Transverse colon (tissue), 4 donors: ENCODE measurements at regions not wholly inside any gene's neighbourhood (a gene's known extent, or its start where the extent isn't known, plus 50 kb on each side); places are given as distances from the start of the nearest gene placed in this dataset.

Experiments
- DNase-seq: peaks from one replicate; pipeline ENCODE4 v3.0.0-alpha.2; 2019
- H3K27ac ChIP-seq, 4 donors: fragments of 200-600 bp; sonication (generic); 2 replicates each; pipeline ENCODE4 v1.5.1; 2016 to 2018; ENCODE audit warnings: inconsistent platforms in 4 of 4
- H3K27me3 ChIP-seq: fragments of 200-600 bp; sonication (generic); 2 replicates; pipeline ENCODE4 v1.5.1; 2017; ENCODE audit warnings: inconsistent platforms
- H3K36me3 ChIP-seq, 4 donors: fragments of 200-600 bp; sonication (generic); 2 replicates each; pipeline ENCODE4 v1.5.1; 2017 to 2019; ENCODE audit warnings: inconsistent platforms in 4 of 4
- H3K4me1 ChIP-seq, 4 donors: fragments of 200-600 bp; sonication (generic); 2 replicates each; pipeline ENCODE4 v1.5.1; 2017 to 2020; ENCODE audit warnings: inconsistent platforms in 4 of 4
- H3K4me3 ChIP-seq, 4 donors: fragments of 200-600 bp; sonication (generic); 1 replicate in 1 of 4; 2 replicates in 3 of 4; pipeline versions ENCODE4 v1.5.1 to v1.6.1; 2017 to 2019; ENCODE audit warnings: inconsistent platforms in 4 of 4
- H3K9me3 ChIP-seq, 2 donors: fragments of 200-600 bp; sonication (generic); 2 replicates each; pipeline ENCODE4 v1.5.1; 2017 to 2019; ENCODE audit warnings: inconsistent platforms in 2 of 2
- EP300 ChIP-seq: sonication (generic); formaldehyde crosslinking; IDR thresholded peaks from one replicate; pipeline ENCODE4 v1.6.1; 2017; ENCODE audit warnings: antibody characterized with exemption, low read depth
- POLR2A ChIP-seq: fragments of 450-650 bp; IDR thresholded peaks from one replicate; pipeline ENCODE4 v1.6.1; 2016; ENCODE audit warnings: antibody characterized with exemption, mild to moderate bottlenecking, moderate library complexity
- POLR2AphosphoS5 ChIP-seq, 3 donors: sonication (generic); formaldehyde crosslinking; IDR thresholded peaks; one replicate each; pipeline ENCODE4 v1.6.1; 2016; ENCODE audit warnings: antibody characterized with exemption in 3 of 3
- WGBS, 2 donors: methylation state at CpG; one replicate each; pipeline ENCODE4 v1.1.5; 2018; ENCODE audit warnings: low coverage in 1 of 2; 5-methylcytosine and 5-hydroxymethylcytosine counted together
- in situ Hi-C, 4 donors: fragments of 200-750 bp; cut with MboI; loops; one replicate each; pipeline versions ENCODE4 v1.15.0 to v1.15.1; 2017; ENCODE audit warnings: low sequenced_read_pairs in 3 of 4, low pct_ligation_motif_present in 1 of 4, low pct_unique_long_range_greater_than_20kb in 1 of 4
- intact Hi-C: fragments of 100-400 bp; cut with DNase I; formaldehyde crosslinking; loops from one replicate; pipeline ENCODE4 v1.15.1; 2023; ENCODE audit warnings: low total_unique reads
- TF ChIP-seq, protein P1 (sequence below), 5 experiments: fragments of 200-600 bp in 3 of 5; fragments of 450-650 bp in 2 of 5; sonication (generic) in 3 of 5; IDR thresholded peaks; 1 replicate in 2 of 5; 2 replicates in 3 of 5; pipeline ENCODE4 v1.5.1; 2016 to 2017; ENCODE audit warnings: antibody characterized with exemption in 5 of 5, inconsistent platforms in 3 of 5, mild to moderate bottlenecking in 2 of 5, moderate library complexity in 1 of 5

- H3K9me3 ChIP-seq = peaks cover 0 to 6% of the 10 kb centered on the region in 2 donors
- in situ Hi-C loops = loop anchor here in 3 of 4 donors (25.0 kb wide), 1 partner anchor 428 kb away; no protein-coding TSS in a partner anchor
These were observed 116.4 kb upstream of the KCNJ15 start for GRCh38 chr21:38140207-38140903.

GRCh38 chr21:38142224-38142623 lies 114.6 kb upstream of the KCNJ15 start:
- Histone ChIP-seq H3K27me3 (no peaks in the 10 kb centered on the region), H3K4me3 (no peak overlapping the region), H3K9me3 (peaks cover 0 to 6% of the 10 kb centered on the region in 2 donors), H3K27ac (no peak overlapping the region), H3K36me3 (no peaks in the 10 kb centered on the region), H3K4me1 (no peaks in the 10 kb centered on the region)
- in situ Hi-C loops (loop anchor here in 3 of 4 donors (25.0 kb wide), 1 partner anchor 430 kb away; no protein-coding TSS in a partner anchor), intact Hi-C loops (no loop called here)
- no peak for DNase-seq
- no peak for TF ChIP-seq POLR2AphosphoS5 (IDR thresholded peaks at IDR 0.05)
- TF ChIP-seq, protein P1, sequence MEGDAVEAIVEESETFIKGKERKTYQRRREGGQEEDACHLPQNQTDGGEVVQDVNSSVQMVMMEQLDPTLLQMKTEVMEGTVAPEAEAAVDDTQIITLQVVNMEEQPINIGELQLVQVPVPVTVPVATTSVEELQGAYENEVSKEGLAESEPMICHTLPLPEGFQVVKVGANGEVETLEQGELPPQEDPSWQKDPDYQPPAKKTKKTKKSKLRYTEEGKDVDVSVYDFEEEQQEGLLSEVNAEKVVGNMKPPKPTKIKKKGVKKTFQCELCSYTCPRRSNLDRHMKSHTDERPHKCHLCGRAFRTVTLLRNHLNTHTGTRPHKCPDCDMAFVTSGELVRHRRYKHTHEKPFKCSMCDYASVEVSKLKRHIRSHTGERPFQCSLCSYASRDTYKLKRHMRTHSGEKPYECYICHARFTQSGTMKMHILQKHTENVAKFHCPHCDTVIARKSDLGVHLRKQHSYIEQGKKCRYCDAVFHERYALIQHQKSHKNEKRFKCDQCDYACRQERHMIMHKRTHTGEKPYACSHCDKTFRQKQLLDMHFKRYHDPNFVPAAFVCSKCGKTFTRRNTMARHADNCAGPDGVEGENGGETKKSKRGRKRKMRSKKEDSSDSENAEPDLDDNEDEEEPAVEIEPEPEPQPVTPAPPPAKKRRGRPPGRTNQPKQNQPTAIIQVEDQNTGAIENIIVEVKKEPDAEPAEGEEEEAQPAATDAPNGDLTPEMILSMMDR (IDR thresholded peaks at IDR 0.05) = no peak
- no peak for TF ChIP-seq POLR2A
- TF ChIP-seq EP300 = no peak

More at GRCh38 chr21:38140207-38140903, 116.4 kb upstream of the KCNJ15 start:
- Histone ChIP-seq H3K4me3 (no peak overlapping the region), H3K27me3 (no peaks in the 10 kb centered on the region), H3K27ac (no peak overlapping the region), H3K36me3 (no peaks in the 10 kb centered on the region), H3K4me1 (no peaks in the 10 kb centered on the region)
- TF ChIP-seq POLR2AphosphoS5 (IDR thresholded peaks at IDR 0.05) (no peak), EP300 (no peak), POLR2A (no peak)
- TF ChIP-seq, protein P1 (IDR thresholded peaks at IDR 0.05) = no peak
- intact Hi-C loops = no loop called here
- WGBS, 2 donors = 29 to 36% methylated on average over 5 of the region's 5 CpGs
- DNase-seq = no peak

DNA sequence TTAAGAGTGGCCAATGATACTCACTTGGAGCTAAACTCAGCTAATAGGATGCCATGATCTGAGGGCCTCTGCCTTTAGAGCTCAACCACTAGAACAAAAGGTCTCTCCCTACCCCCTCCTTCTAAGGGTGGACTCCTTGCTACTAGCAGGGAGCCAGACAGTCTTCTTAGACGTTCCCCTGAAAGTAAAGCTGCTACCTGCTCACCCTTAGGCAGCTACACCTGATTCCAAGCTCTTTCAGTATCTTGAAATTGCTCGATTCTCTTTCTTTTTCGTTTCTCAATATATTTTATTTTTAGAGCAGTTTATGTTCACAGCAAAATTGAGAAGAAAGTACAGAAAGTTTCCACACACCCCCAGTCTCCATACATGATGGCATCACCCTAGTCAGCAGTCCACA lies 112.6 kb upstream of the KCNJ15 start:
- in situ Hi-C loops = loop anchor here in 3 of 4 donors (25.0 kb wide), 1 partner anchor 432 kb away; no protein-coding TSS in a partner anchor
- DNase-seq = no peak
- WGBS, 2 donors = 58 to 72% methylated on average over 3 of the region's 3 CpGs
- TF ChIP-seq EP300 (no peak), POLR2AphosphoS5 (IDR thresholded peaks at IDR 0.05) (no peak), POLR2A (no peak)
- TF ChIP-seq, protein P1 (IDR thresholded peaks at IDR 0.05) = no peak
- Histone ChIP-seq H3K9me3 (peaks cover 0 to 6% of the 10 kb centered on the region in 2 donors), H3K4me1 (no peaks in the 10 kb centered on the region), H3K27ac (no peak overlapping the region), H3K27me3 (no peaks in the 10 kb centered on the region), H3K4me3 (no peak overlapping the region), H3K36me3 (no peaks in the 10 kb centered on the region)
- intact Hi-C loops = no loop called here

DNA sequence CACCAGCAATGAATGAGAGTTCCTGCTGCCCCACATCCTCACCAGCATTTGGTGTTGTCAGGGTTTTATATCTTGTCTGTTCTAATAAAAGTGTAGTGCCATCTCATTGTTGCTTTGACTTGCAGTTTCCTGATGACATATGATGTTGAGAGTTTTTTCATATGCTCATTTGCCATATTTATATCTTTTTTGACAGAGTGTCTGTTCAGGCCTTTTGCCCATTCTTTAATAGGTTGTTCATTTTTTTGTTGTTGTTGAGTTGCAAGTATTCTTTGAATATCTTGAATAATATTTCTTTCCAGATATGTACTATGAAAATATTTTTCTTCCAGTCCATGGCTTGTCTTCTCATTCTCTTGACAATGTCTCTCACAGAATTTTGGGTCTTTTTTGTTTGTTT lies 111.7 kb upstream of the KCNJ15 start:
- H3K4me3 ChIP-seq = no peak overlapping the region
- peaks cover 0 to 6% of the 10 kb centered on the region in 2 donors for H3K9me3 ChIP-seq
- H3K27me3 ChIP-seq = peaks cover under 1% of the 10 kb centered on the region
- intact Hi-C loops (no loop called here), in situ Hi-C loops (loop anchor here in 3 of 4 donors (25.0 kb wide), 1 partner anchor 433 kb away; no protein-coding TSS in a partner anchor)
- H3K36me3 ChIP-seq = no peaks in the 10 kb centered on the region
- no peaks in the 10 kb centered on the region for H3K4me1 ChIP-seq
- H3K27ac ChIP-seq = no peak overlapping the region
- no peak for DNase-seq
- TF ChIP-seq POLR2AphosphoS5 (IDR thresholded peaks at IDR 0.05) = no peak
- TF ChIP-seq EP300 = no peak
- TF ChIP-seq POLR2A = no peak
- TF ChIP-seq, protein P1 (IDR thresholded peaks at IDR 0.05) = no peak
